Fibroblast of pulmonary artery (primary cell): ENCODE measurements at regions not wholly inside any gene's neighbourhood (a gene's known extent, or its start where the extent isn't known, plus 50 kb on each side); places are given as distances from the start of the nearest gene placed in this dataset.
"Not testable (repeated sequence)": the region's sequence is repeated elsewhere in the genome, so short reads cannot be mapped to it uniquely, and the experiment has no call there.

Experiments used
- DNase-seq: peaks from one replicate; pipeline ENCODE4 v3.0.0-alpha.2; 2010; ENCODE audit warnings: low read depth
- H3K4me3 ChIP-seq: replicated peaks from 2 replicates; pipeline ENCODE4 v1.5.1; 2011; ENCODE audit warnings: low read depth, mild to moderate bottlenecking, control low read depth, low read length, moderate library complexity
- TF ChIP-seq, protein P1 (sequence below): IDR thresholded peaks from 2 replicates; pipeline ENCODE4 v1.5.1; 2011; ENCODE audit warnings: mild to moderate bottlenecking, control low read depth, low read length, inconsistent platforms; ENCODE audit errors: missing control alignments

DNA sequence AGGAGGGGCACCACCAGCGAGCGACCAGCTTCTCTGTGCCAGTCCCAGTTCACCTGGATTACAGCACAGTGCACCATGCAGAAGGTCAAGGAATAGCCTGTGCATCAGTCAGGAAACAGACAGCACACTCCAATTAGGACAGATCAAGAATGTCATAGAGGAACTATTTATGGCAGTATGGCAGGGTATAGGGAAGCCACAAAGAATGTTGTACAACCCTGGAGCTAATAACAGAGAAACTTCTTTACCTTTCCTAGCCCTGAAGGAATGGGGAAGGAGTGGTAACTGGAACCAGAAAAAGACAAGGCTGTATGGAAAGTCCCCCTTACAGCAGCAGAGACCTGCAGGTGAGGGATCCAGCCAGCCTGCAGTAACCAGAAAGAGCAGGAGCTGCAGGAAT, 87.8 kb upstream of the USP24 start:
- no peak overlapping the region for H3K4me3 ChIP-seq
- no peak for DNase-seq
- TF ChIP-seq, protein P1, sequence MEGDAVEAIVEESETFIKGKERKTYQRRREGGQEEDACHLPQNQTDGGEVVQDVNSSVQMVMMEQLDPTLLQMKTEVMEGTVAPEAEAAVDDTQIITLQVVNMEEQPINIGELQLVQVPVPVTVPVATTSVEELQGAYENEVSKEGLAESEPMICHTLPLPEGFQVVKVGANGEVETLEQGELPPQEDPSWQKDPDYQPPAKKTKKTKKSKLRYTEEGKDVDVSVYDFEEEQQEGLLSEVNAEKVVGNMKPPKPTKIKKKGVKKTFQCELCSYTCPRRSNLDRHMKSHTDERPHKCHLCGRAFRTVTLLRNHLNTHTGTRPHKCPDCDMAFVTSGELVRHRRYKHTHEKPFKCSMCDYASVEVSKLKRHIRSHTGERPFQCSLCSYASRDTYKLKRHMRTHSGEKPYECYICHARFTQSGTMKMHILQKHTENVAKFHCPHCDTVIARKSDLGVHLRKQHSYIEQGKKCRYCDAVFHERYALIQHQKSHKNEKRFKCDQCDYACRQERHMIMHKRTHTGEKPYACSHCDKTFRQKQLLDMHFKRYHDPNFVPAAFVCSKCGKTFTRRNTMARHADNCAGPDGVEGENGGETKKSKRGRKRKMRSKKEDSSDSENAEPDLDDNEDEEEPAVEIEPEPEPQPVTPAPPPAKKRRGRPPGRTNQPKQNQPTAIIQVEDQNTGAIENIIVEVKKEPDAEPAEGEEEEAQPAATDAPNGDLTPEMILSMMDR = no peak

DNA sequence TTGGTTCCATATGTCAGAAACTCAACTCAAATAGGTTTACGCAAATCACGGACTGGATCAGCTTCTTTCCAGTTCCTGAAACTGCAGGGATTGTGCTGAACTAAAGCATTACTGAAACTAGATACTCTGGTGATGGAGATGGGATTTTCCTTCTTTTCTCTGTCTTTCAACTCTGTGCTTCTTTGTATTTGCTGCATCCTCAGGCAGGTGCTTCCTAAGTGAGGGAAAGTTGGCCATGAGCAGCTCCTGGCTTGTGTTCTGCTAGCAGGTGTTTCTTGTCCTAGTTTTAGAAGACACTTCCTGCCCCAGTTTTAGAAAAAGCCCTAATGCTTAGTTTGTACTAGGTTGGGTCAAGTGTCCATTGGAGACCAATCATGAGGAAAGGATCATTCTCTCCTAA, 86.7 kb upstream of the USP24 start:
- TF ChIP-seq, protein P1 = no peak
- H3K4me3 ChIP-seq = no peak overlapping the region
- DNase-seq = no peak

DNA sequence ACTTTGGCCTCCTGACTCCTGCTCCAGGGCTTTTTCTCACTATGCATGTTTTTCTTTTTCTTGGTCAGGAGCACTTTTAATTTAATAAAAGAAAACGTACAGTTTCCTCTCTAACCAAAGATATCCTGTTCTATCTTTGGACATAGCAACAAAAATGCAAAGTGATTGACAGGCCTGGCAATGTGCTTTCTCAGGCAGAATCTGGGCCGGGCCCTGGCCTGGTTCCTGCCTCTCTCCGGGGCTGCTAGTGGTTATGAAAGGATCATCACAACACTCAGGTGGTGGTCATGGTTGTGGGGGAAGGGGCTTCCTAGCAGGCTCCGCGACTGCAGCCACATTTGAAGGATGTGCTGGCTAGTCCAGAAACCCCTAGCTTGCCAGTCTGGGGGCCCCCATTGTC, 85.8 kb upstream of the USP24 start:
- H3K4me3 ChIP-seq = no peak overlapping the region
- no peak for DNase-seq
- TF ChIP-seq, protein P1 = no peak

DNA sequence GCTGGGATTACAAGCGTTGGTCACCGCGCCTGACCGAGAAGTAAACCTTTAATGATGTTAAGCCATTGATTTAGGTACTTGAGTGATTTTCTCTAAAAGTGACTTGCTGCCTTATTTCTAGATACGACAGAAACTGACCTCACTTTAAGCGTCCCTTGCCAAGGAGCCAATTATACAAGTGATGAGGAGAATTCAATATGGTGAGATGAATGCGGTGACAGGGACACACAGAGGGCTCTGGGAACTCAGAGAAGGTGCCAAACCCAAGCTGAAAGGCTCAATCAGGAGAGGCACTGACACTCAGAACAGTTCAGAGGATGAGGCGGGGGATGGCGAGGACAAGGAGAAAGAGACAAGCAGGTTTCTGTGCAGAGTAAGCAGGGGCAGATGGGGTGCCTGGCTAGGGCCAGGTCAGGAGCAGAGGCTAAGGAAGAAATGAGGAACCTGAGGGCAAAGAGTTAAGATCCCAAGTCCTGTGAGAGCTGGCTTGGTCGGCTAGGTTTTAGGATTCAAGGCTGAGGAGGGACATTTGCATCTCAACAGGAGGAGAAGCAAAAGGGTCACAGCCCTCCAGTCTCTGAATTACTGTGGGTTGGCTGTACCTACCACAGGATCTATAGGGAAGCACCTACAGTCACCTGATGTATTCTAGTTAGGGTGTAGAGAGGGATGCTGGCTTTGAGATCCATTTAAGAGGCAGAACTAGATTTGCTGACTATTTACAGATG, 83.2 kb upstream of the USP24 start:
- no peak for DNase-seq
- TF ChIP-seq, protein P1 = no peak
- no peak overlapping the region for H3K4me3 ChIP-seq

GRCh38 chr1:55296247-55296646, 81.1 kb upstream of the USP24 start:
- DNase-seq, H3K4me3 ChIP-seq: not testable (repeated sequence)

DNA sequence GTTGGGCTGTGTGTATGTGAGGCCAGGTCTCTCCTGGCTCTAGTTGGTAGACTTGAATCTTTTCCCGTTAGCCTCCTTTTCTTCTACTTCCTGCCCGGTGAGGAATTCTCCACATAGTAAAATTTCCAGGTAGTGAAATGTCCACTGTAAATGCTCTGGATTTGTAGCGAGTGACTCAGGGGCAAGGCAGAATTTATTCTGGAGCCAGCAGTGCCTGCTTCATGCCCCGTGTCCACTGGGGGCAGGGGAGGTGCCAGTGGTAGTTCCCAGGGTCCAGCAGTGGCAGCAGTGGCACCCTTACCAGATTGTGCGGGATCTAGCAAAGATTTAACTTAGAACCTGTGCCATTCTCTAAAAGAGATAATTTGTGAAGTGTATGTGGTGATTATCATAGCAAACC, 74.5 kb upstream of the USP24 start:
- TF ChIP-seq, protein P1 = no peak
- no peak overlapping the region for H3K4me3 ChIP-seq
- no peak for DNase-seq

DNA sequence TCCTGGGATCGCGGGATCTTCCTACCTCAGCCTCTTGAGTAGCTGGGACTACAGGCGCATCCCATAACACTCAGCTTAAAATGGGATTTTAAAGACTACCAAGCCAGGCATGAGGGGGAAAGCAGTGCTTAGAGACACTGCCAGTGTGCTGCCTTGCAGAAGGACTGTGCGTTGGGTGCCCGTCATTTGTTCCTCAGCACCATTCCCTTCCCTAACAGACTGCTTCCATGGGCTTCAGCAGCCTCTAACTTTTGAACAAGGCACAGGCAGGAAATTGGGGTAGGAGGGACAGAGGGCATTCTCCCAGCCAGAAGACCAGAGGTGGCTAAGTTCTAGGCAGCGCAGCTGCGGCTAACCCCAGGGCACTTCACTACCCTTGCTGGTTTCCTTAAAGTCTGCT, 73.9 kb upstream of the USP24 start:
- TF ChIP-seq, protein P1 = no peak
- no peak for DNase-seq
- H3K4me3 ChIP-seq = no peak overlapping the region
